HG03575 (cell line): ENCODE measurements at regions not wholly inside any gene's neighbourhood (a gene's known extent, or its start where the extent isn't known, plus 50 kb on each side); places are given as distances from the start of the nearest gene placed in this dataset.

Experiments used
- ATAC-seq: cut with Tn5 transposase; IDR thresholded peaks from one replicate; pipeline ENCODE4 v1.9.1; 2021; ENCODE audit not compliant: unreplicated experiment, insufficient number of reproducible peaks, low FRiP score; ENCODE audit errors: extremely low read depth

DNA sequence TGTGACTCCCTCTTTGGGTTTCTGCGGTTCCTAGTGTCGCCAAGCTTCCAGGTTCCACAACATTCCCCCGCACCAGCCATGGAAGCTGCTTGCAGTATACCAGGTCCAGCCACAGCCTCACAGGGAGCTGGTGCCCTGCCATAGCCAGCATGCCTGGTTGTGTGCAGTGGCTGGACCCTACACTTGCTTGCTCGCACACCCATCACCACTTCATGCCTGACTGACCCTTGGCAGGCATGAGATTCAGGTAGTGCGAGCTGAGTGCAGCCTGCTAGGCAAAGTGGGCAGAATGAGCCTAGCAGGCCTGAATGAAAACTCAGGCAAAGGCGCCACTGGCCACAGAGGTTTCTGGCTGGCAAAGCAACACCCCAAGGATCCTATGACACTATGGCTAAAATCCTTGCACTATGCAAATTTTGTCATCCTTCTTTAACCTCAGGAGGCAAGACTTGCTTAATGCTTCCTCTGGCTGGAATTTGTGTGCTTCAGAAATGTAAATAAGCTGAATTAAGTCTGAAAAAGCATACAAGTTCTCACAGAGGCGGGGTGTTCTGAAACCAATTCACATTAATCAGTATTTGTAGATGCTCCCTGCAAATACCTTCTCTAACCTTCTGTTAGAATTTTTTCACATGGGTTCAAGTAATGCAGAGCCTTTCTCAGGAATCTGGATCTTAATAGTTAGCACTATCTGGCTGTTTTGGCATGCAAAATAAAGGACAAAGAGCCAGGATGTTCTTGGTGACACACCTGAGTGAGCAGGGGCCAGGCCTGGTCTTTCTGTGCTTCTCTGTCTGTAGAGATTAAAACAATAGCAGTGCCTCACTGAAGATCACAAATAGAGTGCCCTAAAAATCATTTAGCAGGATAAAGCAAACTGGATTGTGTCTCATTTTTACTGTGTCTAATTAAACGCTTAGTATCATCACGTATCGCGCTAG, 256.9 kb downstream of the GPATCH2 start:
- no peak for ATAC-seq

DNA sequence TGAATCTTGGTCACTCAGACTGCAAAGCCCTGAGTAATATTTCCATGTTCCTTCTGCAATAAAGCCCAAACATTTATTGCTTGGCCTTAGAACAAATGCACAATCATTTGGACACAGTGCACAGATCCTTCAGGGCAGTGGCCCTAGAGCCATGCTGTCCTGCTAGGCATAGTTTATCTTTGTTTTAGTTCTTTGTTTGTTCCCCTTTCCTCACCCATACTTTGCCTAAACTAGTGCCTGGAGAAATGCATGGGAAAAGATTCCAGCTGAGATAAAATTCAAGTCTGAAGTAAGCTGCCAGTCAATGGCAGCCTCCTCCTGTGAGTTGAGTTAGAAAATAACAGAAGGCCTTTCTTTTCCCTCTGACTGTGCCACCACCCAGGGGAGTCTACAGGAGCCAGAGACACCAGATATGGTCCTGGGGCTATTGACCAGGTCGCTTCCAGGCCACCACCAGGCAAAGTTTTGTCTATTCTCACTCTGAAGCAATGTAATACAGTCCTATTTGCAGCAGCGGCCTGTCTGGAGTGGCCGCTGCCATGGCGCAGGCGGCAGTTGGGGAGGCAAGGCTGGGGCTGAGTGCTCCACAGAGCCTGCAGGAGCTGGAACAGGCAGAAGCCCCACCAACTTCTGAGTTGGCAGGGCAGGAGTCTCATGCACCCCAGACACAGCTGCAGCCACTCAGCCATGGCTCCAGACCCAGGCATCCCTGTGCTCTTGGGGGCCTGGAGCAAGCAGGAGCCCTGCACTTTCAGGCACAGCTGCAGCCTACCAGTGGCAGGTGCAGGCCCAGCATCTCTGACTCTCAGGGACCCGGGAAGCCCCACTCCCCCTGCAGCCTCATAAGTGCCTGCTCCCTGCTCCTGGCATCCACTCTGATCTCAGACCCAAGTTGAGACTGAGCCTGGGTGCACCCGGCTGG, 258.6 kb downstream of the GPATCH2 start:
- ATAC-seq: no peak

DNA sequence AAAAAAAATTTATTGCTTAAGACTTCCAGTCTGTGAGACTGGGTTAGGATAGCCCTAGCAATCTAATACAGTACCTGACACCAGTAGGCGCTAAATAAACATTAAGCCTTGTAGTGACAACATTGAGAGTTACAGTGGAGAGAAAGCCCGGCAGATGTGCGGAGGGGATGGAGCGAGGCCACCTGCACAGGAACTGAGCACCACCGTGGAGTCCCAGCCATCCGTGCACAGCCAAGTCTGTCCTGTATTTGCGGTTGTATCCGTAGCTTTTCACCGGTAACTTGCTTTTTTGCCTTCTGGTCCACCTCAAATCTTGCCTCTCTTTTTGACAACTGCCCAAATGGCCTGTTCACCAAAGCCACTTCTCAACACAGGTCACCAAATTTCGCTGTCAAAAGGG, 260.1 kb downstream of the GPATCH2 start:
- ATAC-seq: no peak

DNA sequence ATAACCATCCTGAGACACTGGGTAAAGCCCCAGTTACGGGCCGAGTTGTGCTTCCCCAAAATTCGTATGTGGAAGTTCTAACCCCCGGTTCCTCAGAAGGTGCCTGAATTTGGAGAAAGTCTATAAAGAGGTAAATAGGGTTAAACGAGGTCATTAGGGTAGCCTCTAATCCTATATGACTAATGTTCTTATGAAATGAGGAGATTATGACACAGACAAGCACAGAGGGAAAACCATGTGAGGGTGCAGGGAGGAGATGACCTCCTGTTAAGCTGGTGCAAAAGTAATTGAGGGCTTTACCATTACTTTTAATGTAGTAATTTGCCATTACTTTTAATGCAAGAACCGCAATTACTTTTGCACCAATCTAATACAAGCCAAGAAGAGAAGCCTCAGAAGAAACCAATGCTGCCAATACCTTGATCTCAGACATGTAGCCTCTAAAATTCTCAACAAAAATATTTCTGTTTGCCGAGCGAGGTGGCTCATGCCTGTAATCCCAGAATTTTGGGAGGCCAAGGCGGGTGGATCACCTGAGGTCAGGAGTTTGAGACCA, 260.8 kb downstream of the GPATCH2 start:
- no peak for ATAC-seq

DNA sequence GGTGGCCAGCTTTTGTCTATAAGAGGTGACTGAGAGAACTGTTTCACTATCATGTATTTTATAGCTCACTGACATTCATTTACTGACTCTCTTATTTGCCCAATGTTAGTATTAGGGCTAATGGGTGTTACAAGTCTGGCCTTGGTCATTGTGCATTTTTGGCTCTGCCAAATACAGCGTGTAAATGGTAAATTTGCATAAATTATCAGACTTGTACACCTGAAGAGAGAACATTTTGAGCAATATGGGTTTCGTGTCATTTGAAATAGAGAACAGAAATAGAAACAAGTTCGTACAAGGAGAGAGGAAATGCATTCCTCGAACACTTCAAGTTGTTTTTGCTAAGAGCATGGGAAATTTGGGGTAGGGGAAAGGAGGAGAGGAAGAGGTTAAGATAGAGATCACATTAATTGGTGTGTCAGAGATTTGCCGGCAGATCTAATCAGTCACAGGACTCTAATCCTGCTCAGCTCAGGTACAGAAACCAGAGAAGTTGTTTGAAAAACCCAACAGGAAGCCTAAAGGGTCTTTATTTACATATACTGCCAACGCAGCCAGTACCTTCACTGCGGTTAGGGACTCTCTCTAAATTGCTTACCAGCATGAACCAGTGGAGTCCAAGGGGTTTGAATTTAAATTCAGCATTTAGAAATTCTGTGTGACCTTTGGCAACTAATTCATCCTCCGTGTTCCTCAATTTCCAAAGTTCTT, 261.5 kb downstream of the GPATCH2 start:
- peak; percentile 79 for ATAC-seq

DNA sequence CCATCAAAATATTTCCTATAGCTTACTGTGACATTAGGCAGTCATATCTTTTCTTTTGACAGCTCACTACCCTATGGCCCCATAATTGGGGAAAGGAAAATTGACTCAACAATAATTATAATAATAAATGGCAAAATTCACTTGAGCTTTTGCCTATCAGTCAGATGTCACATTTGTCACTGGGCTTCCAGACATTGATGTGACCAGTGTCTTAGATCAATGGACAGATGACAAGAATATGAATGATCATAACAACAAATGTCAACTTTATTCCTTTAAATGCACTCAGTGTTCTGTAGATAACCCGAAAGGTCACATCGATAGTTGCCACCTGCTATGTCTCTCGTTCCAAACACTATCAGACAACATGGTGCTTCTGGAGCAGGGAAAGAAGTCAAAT, 266.7 kb downstream of the GPATCH2 start:
- no peak for ATAC-seq

DNA sequence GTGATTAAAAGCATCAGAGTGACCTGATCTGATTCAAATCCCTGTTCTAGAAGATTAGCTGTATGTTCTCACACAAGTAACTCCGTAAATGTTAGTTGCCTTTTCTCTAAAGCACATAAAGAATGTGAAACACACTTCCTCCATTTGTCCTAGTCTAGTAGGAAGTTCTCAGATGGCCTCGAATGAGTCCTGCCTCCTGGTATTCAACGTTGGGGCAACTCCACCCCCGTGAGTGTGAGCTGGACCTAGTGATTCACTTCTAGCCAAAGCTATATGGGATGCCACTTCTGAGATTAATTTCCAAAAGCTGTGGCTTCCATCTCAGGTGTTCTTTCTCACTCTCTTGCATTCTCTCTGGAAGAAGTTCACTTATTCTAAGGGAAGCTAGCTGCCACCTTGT, 267.6 kb downstream of the GPATCH2 start:
- no peak for ATAC-seq

DNA sequence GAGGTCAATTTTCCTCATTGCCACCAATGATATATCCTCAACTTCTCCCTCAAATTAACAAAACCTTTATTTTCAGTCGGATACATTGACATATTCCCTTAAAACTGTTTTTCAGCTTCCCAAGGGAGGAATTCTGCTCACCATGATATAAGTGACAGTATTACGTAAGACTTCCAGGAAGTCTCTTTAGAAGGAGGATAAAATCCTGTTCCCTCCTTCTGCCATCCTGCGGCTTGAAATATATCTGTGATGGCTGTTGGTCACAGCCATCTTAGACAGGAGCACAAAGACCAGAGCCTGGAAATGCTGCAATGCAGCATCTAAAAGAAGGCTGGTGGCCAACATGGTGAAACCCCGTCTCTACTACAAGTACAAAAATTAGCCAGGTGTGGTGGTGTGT, 270.4 kb downstream of the GPATCH2 start:
- no peak for ATAC-seq

DNA sequence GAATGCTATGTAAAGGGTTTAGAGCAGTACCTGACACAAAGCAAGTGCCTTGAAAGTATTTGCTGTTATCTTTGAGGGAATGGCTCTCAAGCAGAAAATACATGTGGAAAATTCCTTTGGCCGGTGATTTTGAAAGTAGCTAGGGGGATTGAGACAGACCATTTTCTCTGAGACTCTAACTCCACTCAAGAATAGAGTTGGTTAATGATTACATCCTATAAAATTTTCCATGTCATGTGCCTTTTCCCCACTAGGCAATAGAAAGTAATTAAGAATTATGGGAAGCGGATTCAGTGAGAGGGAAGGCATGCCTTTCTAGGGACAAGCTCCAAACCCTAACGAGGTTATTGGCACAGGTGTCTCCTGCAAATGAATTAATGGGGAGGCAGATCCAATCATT, 276.0 kb downstream of the GPATCH2 start:
- ATAC-seq: no peak

DNA sequence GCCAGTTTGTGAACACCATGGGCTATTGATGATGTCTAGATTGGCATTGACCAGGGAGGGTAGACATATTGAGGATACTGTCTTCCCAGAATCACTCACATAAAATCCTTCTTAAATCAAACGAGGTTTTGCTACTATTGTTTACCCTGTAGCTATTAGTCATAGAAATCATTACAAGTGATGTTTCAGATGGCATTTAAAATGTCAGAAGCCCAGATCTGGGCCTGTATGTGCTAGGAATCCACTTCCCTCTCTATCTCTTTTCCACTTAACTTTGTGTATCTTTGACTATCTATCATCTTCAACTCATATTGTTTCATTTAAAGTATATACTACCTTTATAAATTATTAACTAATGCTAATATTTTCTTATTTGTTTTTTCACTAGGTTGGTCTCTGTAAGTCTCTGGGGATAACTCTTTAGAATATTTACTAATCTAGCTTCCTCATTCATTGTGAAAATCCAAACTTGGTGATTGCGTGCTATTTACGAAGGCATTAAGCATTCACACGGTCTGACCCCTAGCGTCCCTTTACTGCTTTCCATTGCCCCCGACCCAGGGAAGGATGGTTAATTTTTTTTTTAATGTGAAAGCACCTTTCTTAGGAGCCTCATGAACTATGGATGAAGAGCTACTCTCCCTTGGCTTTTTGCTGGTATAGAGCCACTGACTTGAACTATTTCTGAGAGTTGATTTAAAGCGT, 281.8 kb downstream of the GPATCH2 start:
- ATAC-seq: no peak

DNA sequence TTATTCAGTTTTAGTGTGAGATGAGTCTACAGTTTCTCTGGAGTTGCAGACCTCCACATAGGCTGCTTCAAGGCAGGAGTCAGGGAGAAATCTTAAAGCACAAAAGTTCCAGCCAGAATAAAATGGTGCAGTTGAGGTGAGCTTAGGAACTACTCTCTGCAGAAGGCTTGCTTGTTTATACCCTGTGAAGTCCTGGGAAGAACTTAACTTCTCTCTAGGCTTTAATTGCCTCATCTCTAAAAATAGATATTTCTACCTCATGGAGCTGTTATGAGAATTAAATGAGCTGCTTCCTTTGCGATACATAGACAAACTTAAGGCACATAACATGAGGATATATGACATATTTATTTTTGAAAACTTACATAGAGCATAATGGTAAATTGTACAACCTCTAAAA, 286.2 kb downstream of the GPATCH2 start:
- no peak for ATAC-seq

DNA sequence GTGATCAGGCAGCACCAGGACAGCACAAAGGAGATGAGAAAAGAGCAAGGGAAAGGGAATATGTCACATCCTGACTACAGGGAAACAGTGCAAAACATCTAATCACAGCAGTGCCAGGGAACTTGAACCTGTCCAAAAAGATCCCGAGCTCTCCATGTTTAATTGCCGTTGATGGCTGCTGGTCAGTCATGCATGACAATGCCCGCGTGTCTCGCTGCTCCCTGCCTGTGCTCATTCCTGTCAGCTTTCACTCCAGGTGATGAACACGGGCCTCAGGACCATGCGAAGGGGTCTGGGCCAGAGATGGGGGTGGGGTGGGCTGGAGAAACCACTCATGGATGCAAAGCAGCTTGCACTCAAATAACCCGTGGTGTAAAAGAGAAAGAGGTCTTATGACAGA, 287.0 kb downstream of the GPATCH2 start:
- no peak for ATAC-seq

DNA sequence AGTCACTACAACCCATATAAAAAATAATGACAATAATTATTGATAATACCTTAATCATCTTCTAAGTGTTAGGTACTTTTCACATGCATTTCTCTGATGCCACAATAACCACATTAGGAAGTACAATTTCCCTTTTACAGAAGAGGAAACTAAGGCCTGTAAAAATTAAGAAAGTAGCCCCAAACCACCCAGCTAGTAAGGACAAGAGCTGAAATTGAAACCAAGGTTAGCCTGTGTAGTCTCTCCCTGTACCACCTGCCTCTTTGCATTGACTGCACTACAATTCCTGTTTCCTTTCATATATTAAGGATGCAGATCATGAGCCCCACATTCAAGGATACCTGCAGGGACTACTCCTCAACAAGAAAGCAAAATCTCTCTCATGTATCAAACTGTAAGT, 288.8 kb downstream of the GPATCH2 start:
- ATAC-seq: no peak

DNA sequence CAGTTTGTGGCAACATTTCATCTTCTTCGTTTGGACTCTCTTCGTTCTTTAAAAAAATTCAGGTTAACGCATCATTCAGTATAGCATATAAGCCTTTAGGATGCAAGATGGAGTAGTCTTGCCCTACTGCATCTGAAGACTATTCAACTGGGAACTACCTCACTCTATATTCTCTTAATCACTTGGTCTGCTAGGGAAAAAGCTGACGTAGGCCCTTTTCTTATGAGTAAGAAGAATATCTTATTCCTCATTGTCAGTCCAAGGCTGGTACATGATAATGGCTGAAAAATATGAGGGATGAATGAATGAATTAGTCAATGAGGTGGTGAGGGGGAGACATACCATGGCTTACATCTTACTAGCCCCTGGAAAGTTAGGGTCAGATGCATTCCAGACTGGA, 294.2 kb downstream of the GPATCH2 start:
- ATAC-seq: no peak

DNA sequence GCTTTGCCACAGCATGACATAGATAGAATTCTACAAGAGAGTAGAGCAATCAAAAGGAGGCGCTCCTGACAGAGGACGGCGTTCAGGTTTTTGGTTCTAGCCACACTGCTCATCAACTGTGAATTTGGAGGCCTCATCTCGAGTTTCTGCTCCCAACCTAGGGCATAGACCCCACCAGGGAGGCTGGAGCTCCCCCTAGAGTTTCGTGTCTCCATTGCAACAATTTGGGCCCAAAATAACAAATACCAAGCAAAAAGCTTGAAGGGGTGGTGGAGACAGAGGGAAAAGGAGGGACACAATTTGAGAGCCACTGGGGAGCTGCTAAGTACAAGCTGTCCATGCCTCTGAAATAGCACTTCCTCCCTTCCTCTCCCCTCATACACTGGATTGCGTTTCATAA, 297.0 kb downstream of the GPATCH2 start:
- ATAC-seq: no peak

DNA sequence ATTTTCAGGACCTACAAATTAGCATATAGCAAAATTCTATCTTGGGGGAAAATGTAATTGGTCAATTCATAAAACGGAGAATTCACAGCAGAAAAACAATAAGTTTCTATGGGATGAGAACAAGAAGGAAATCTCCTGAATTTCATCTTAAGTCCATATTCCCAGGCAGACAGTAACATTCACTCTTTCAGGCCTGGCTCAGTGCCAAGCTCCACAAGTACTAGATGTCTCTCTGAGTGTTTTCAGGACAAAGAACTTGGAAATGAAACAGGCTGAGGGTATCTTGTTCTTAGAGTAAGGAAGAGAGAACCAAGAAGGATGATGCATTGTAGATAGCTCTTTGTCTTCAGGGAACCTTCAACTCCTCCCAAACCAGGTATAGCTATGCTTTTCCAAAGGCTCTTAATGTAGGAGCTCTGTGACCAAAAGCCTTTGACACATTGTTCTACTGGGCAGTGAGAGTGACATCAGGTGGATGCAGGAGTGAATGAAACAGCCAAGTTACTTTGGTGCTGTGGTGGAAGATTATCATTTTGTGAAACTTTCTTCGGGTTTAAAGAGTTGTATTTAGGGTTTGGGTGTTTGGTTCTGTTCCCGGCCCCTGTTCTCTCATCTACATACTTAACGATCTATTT, 298.3 kb downstream of the GPATCH2 start:
- no peak for ATAC-seq

DNA sequence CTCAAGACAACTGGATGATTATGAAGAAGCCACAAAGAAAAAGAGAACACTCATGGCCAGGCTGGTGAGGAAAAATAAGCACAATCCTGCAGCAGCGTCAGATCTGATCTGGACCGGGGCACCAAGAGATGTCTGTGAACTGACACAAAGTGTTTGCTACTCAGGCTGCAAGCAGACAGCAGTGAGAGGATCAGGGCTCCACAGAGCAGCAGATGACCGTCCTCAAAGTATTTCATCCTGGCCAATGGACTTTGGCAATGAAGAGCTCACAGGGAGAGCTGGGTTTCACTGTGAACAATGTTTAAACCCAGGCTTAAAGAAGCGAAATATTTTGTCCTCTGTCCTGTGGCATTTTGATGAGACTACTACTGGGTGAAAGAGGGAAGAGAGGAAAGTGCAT, 299.2 kb downstream of the GPATCH2 start:
- no peak for ATAC-seq

DNA sequence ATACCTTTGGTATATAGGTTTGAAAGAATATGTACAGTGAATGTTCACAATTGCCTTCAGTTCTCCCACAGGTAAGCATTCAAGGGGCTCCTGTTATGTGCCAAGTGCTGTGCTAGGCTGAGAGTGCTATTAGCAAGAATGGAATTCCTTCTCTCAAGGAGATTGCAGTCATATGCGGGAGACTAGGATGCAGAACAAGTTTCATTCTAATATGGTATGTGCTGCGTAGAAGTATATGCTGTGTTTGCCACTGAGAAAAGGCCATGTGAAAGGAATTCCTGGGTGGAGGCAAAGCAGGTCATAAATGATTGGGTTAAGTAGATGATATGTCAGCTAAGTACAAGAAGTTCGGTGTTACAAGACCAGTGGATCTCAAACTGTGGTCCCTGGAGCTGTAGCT, 303.0 kb downstream of the GPATCH2 start:
- no peak for ATAC-seq
